ENCODE measurements at regions not wholly inside any gene's neighbourhood (a gene's known extent, or its start where the extent isn't known, plus 50 kb on each side); places are given as distances from the start of the nearest gene placed in this dataset.

DNA sequence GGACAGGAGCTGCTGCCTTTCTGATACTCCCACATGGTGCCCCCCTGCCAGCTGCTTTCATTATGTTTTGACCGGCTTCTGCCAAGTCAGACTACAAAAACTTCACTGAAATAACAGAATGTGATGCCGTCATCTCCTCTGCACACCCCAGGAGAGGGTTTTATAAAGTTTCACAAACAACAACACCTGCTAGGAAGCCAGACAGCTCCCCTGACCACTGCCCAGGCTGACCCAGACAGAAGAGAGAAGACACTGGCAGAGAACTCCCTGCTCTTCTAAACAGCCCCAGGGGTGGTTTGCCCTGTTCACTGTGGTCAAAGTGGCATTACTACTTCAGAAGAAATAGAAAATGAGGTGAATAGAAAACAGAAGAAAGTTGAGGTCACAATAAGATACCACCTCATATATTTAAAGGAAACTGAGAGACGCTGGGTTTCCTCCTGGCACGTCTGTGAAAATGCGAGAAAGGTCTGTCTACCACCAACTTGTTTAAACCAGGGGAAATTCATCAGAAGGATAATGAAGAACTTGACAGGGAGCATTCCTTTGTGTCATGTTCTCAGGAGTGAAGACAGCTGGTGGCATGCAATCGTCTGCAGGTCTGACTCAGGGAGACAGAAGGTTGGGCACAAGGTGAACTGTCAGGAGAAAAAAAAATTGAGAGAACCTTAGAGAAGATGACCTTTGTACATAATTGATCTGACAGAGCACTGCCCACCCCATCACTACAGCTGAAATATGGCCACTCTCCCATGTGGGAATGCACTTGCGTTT, 119.0 kb upstream of the NFIA start:
- DNase-seq (no peak), FAIRE-seq (no peak), ATAC-seq (no peak)
- 80 to 85% methylated on average over 7 of the region's 7 CpGs for WGBS, 2 donors
- TF ChIP-seq, protein P1, sequence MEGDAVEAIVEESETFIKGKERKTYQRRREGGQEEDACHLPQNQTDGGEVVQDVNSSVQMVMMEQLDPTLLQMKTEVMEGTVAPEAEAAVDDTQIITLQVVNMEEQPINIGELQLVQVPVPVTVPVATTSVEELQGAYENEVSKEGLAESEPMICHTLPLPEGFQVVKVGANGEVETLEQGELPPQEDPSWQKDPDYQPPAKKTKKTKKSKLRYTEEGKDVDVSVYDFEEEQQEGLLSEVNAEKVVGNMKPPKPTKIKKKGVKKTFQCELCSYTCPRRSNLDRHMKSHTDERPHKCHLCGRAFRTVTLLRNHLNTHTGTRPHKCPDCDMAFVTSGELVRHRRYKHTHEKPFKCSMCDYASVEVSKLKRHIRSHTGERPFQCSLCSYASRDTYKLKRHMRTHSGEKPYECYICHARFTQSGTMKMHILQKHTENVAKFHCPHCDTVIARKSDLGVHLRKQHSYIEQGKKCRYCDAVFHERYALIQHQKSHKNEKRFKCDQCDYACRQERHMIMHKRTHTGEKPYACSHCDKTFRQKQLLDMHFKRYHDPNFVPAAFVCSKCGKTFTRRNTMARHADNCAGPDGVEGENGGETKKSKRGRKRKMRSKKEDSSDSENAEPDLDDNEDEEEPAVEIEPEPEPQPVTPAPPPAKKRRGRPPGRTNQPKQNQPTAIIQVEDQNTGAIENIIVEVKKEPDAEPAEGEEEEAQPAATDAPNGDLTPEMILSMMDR (IDR thresholded peaks at IDR 0.05) = no peak
- H3K4me3 ChIP-seq = no peak overlapping the region
- H3K36me3 ChIP-seq = no peaks in the 10 kb centered on the region
- no peaks in the 10 kb centered on the region for H3K9me3 ChIP-seq
- H3K27ac ChIP-seq = no peak overlapping the region
- H3K4me1 ChIP-seq = no peaks in the 10 kb centered on the region
- H3K27me3 ChIP-seq = no peaks in the 10 kb centered on the region
- intact Hi-C loops (cut with DNase I) = no loop called here

DNA sequence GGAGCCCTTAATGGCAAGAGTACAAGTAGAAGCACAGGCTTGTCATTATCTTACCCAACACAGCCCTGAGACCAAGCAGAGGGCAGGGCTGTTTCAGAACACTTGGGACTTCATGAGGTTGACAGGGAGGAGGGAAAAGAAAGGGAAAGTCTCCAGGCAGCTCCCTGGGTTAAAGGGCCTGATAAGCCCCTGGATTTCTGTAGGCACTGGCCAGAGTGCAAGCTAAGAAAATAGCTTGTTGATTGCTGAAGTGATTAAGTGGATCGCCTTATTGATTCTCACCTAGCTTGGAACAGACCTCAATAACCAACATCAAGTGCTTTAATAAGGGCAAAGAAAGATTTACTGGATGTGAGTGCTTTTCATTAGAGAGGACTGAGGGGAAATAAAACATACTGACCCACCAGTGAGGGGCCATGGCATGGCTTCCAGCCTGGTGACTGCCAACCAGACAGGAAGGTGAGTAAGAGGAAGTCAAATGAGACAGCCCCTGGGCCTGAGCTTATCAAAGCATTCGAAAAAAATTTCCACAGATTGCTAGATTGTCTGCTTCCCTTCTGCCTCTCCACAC, 121.4 kb upstream of the NFIA start:
- 31 to 36% methylated on average over 2 of the region's 2 CpGs for WGBS, 2 donors
- H3K9me3 ChIP-seq = no peaks in the 10 kb centered on the region
- FAIRE-seq = no peak

GRCh38 chr1:60959701-60960100, 122.7 kb upstream of the NFIA start:
- no peaks in the 10 kb centered on the region for H3K36me3 ChIP-seq
- no peak overlapping the region for H3K27ac ChIP-seq
- TF ChIP-seq, protein P1 (IDR thresholded peaks at IDR 0.05) = no peak
- no peaks in the 10 kb centered on the region for H3K9me3 ChIP-seq
- intact Hi-C loops (cut with DNase I) = no loop called here
- ATAC-seq (no peak), DNase-seq (no peak), FAIRE-seq (no peak)
- no peak overlapping the region for H3K4me3 ChIP-seq
- no peaks in the 10 kb centered on the region for H3K4me1 ChIP-seq
- WGBS, 2 donors = 73 to 91% methylated on average over 1 of the region's 1 CpG
- no peaks in the 10 kb centered on the region for H3K27me3 ChIP-seq

More for the DNA sequence above, 121.4 kb upstream of the NFIA start:
- no peaks in the 10 kb centered on the region for H3K36me3 ChIP-seq
- intact Hi-C loops (cut with DNase I) = no loop called here
- no peak overlapping the region for H3K27ac ChIP-seq
- H3K4me3 ChIP-seq = no peak overlapping the region
- no peaks in the 10 kb centered on the region for H3K4me1 ChIP-seq
- TF ChIP-seq, protein P1 (IDR thresholded peaks at IDR 0.05) = no peak
- ATAC-seq = peak in 2 of 4 donors; percentile 37 to 59
- H3K27me3 ChIP-seq = no peaks in the 10 kb centered on the region
- no peak for DNase-seq

DNA sequence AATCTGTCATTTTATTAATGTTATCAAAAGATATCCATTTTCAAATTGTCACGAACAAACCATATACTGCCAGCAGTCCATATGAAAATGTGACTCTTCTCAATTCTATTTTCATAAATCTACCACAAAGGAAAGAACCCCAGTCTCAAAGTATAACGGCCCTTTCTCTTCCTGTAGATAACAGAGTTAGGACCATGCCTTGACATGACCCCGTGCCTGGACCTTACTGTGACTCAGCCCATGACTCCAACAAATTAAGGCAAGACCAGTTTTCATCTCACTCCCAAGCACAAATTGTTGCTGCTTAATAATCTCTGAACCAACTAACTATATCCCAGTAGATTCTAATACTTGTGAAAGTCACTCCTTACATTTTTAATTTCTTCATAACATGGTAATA, 124.4 kb upstream of the NFIA start:
- H3K9me3 ChIP-seq = no peaks in the 10 kb centered on the region
- no peak for ATAC-seq
- H3K4me1 ChIP-seq = no peaks in the 10 kb centered on the region
- TF ChIP-seq, protein P1 (IDR thresholded peaks at IDR 0.05) = no peak
- intact Hi-C loops (cut with DNase I) = no loop called here
- no peak for FAIRE-seq
- DNase-seq = no peak
- WGBS, 2 donors = 83 to 84% methylated on average over 3 of the region's 3 CpGs
- no peaks in the 10 kb centered on the region for H3K36me3 ChIP-seq
- no peak overlapping the region for H3K27ac ChIP-seq
- H3K27me3 ChIP-seq = no peaks in the 10 kb centered on the region
- no peak overlapping the region for H3K4me3 ChIP-seq

GRCh38 chr1:60956520-60956919, 125.8 kb upstream of the NFIA start:
- Histone ChIP-seq H3K4me3 (no peak overlapping the region), H3K27ac (no peak overlapping the region), H3K36me3 (no peaks in the 10 kb centered on the region), H3K27me3 (no peaks in the 10 kb centered on the region), H3K9me3 (no peaks in the 10 kb centered on the region), H3K4me1 (no peaks in the 10 kb centered on the region)
- TF ChIP-seq, protein P1 (IDR thresholded peaks at IDR 0.05) = no peak
- DNase-seq = no peak
- no peak for FAIRE-seq
- WGBS, 2 donors = 97 to 99% methylated on average over 3 of the region's 3 CpGs
- no peak for ATAC-seq
- intact Hi-C loops (cut with DNase I) = no loop called here
